ENCODE measurements at regions not wholly inside any gene's neighbourhood (a gene's known extent, or its start where the extent isn't known, plus 50 kb on each side); places are given as distances from the start of the nearest gene placed in this dataset.

- intact Hi-C loops (cut with DNase I) = no loop called here
- no peaks in the 10 kb centered on the region for H3K36me3 ChIP-seq (replicated peaks in 1 of 2; ENCODE audit: insufficient read depth in 1 of 2, low read depth in 2 of 2)
- H3K4me3 ChIP-seq = no peak overlapping the region
- H3K4me1 ChIP-seq = no peaks in the 10 kb centered on the region
- ATAC-seq (no peak), DNase-seq (no peak)
- H3K27me3 ChIP-seq = no peaks in the 10 kb centered on the region
- TF ChIP-seq POLR2A (IDR thresholded peaks at IDR 0.05) (no peak), CTCF (IDR thresholded peaks at IDR 0.05) (no peak)
- no peaks in the 10 kb centered on the region for H3K9me3 ChIP-seq
- 39% methylated on average over 4 of the region's 4 CpGs for WGBS, 2 donors
- H3K27ac ChIP-seq = no peak overlapping the region
Measured at GRCh38 chr6:137434640-137435039, 59.6 kb downstream of the OLIG3 start.

GRCh38 chr6:137432054-137432611 lies 62.1 kb downstream of the OLIG3 start:
- H3K4me3 ChIP-seq = no peak overlapping the region
- no peaks in the 10 kb centered on the region for H3K9me3 ChIP-seq
- TF ChIP-seq POLR2A (IDR thresholded peaks at IDR 0.05) = no peak
- DNase-seq (no peak), ATAC-seq (no peak)
- no peaks in the 10 kb centered on the region for H3K27me3 ChIP-seq
- no peaks in the 10 kb centered on the region for H3K4me1 ChIP-seq
- H3K27ac ChIP-seq = no peak overlapping the region
- intact Hi-C loops (cut with DNase I) = no loop called here
- WGBS, 2 donors = 70 to 79% methylated on average over 4 of the region's 4 CpGs
- H3K36me3 ChIP-seq (replicated peaks in 1 of 2; ENCODE audit: insufficient read depth in 1 of 2, low read depth in 2 of 2) = no peaks in the 10 kb centered on the region

DNA sequence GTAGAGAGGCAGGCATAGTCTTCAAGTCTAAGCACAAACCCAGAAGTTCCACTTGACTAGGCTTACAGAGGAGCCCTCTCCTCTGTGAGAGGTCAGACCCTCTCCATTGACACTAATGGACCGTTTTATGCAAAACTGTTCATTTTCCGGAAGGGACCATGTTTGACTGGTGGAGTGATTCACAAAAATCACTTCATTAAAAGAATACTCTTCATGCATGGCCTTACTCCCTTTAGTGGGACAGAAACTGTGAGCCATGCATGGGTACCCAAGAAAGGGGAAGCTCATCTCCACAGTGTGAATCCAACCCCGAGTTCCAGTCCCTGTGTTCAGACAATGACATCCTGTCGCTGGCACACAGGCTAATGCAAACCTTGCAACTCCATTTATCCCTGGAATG lies 63.2 kb downstream of the OLIG3 start:
- Histone ChIP-seq H3K36me3 (replicated peaks in 1 of 2; ENCODE audit: insufficient read depth in 1 of 2, low read depth in 2 of 2) (no peaks in the 10 kb centered on the region), H3K9me3 (no peaks in the 10 kb centered on the region), H3K27ac (no peak overlapping the region), H3K4me1 (no peaks in the 10 kb centered on the region), H3K27me3 (no peaks in the 10 kb centered on the region), H3K4me3 (no peak overlapping the region)
- WGBS, 2 donors = 80% methylated on average over 4 of the region's 4 CpGs
- TF ChIP-seq CTCF (IDR thresholded peaks at IDR 0.05) (no peak), POLR2A (IDR thresholded peaks at IDR 0.05) (no peak)
- DNase-seq = no peak
- intact Hi-C loops (cut with DNase I) = no loop called here
- ATAC-seq = no peak

- DNase-seq (no peak), ATAC-seq (no peak)
- 70 to 85% methylated on average over 7 of the region's 7 CpGs for WGBS, 2 donors
- no peak overlapping the region for H3K4me3 ChIP-seq
- TF ChIP-seq CTCF (IDR thresholded peaks at IDR 0.05) (no peak), POLR2A (IDR thresholded peaks at IDR 0.05) (no peak)
- intact Hi-C loops (cut with DNase I) = no loop called here
- H3K4me1 ChIP-seq = no peaks in the 10 kb centered on the region
- no peaks in the 10 kb centered on the region for H3K9me3 ChIP-seq
- no peaks in the 10 kb centered on the region for H3K27me3 ChIP-seq
- no peaks in the 10 kb centered on the region for H3K36me3 ChIP-seq (replicated peaks in 1 of 2; ENCODE audit: insufficient read depth in 1 of 2, low read depth in 2 of 2)
- no peak overlapping the region for H3K27ac ChIP-seq
Measured at GRCh38 chr6:137427656-137428290, 66.4 kb downstream of the OLIG3 start.

DNA sequence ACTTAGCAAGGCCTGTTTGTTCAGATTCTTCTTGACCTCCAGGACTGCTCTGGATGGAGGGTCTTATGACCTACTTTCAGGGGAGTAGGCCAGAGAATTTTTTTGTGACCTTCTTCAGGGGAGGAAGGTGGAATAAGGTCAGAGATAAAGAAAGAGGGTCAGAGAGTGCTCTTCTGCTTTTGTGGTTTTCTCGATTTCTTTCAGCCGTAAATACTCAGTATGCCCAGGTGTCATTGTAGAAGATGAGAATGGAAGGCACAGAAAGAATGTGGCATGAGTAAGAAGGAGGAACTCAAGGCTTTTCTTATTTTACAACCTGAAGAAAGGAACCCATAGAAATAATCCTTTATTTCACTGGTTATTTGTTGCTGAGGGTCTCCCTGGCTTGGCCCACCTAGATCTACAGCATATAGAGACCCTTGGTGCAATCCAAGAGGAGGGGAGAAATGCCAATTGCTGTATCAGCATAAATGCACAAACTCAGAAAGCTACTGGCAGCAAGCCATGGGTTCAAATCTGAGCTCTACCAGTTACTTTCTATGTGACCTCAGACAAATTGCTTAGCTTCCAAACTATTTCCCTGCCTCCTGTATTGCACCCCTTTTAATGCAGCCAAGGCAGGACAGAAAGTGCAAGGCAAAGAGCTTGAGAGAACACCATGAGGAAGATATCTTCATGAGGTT lies 68.0 kb downstream of the OLIG3 start:
- Histone ChIP-seq H3K4me3 (no peak overlapping the region), H3K4me1 (no peaks in the 10 kb centered on the region), H3K27ac (no peak overlapping the region), H3K9me3 (no peaks in the 10 kb centered on the region), H3K36me3 (replicated peaks in 1 of 2; ENCODE audit: insufficient read depth in 1 of 2, low read depth in 2 of 2) (no peaks in the 10 kb centered on the region), H3K27me3 (no peaks in the 10 kb centered on the region)
- DNase-seq = no peak
- WGBS, 2 donors = 64 to 78% methylated on average over 2 of the region's 2 CpGs
- TF ChIP-seq POLR2A (IDR thresholded peaks at IDR 0.05) = no peak
- TF ChIP-seq CTCF (IDR thresholded peaks at IDR 0.05) = no peak
- intact Hi-C loops (cut with DNase I) = no loop called here
- no peak for ATAC-seq

Data from body of pancreas (tissue), 4 donors.